Neutrophil (primary cell): ENCODE measurements at regions not wholly inside any gene's neighbourhood (a gene's known extent, or its start where the extent isn't known, plus 50 kb on each side); places are given as distances from the start of the nearest gene placed in this dataset.

Experiments used
- H3K27ac ChIP-seq: fragments of 200-600 bp; sonication (generic); 2 replicates; pipeline ENCODE4 v1.5.1; 2016; ENCODE audit warnings: mild to moderate bottlenecking, moderate library complexity
- H3K27me3 ChIP-seq: fragments of 200-600 bp; sonication (generic); 2 replicates; pipeline ENCODE4 v1.6.0; 2016; ENCODE audit warnings: mild to moderate bottlenecking
- H3K36me3 ChIP-seq: fragments of 200-600 bp; sonication (generic); 2 replicates; pipeline ENCODE4 v1.5.1; 2017
- H3K4me1 ChIP-seq, 2 experiments: fragments of 200-600 bp in 1 of 2; sonication (generic) in 1 of 2; 1 replicate in 1 of 2; 2 replicates in 1 of 2; pipeline versions ENCODE4 v1.5.1 to v1.6.1; 2013 to 2016; ENCODE audit warnings: low read depth in 1 of 2, low read length in 1 of 2, mild to moderate bottlenecking in 1 of 2, moderate library complexity in 1 of 2; ENCODE audit not compliant: control insufficient read depth in 1 of 2, insufficient read depth in 1 of 2
- H3K4me3 ChIP-seq, 2 experiments: fragments of 200-600 bp in 1 of 2; sonication (generic) in 1 of 2; 1 replicate in 1 of 2; 2 replicates in 1 of 2; pipeline ENCODE4 v1.5.1; 2013 to 2016; ENCODE audit warnings: low read depth in 1 of 2, low read length in 1 of 2, mild to moderate bottlenecking in 1 of 2, moderate library complexity in 1 of 2
- H3K9me3 ChIP-seq: fragments of 200-600 bp; sonication (generic); 2 replicates; pipeline ENCODE4 v1.5.1; 2016
- TF ChIP-seq, protein P1 (sequence below): fragments of 200-600 bp; sonication (generic); IDR thresholded peaks from 2 replicates; pipeline ENCODE4 v1.5.1; 2016; ENCODE audit warnings: antibody characterized with exemption

GRCh38 chr5:88555674-88556073 lies 287.0 kb upstream of the TMEM161B start:
- TF ChIP-seq, protein P1, sequence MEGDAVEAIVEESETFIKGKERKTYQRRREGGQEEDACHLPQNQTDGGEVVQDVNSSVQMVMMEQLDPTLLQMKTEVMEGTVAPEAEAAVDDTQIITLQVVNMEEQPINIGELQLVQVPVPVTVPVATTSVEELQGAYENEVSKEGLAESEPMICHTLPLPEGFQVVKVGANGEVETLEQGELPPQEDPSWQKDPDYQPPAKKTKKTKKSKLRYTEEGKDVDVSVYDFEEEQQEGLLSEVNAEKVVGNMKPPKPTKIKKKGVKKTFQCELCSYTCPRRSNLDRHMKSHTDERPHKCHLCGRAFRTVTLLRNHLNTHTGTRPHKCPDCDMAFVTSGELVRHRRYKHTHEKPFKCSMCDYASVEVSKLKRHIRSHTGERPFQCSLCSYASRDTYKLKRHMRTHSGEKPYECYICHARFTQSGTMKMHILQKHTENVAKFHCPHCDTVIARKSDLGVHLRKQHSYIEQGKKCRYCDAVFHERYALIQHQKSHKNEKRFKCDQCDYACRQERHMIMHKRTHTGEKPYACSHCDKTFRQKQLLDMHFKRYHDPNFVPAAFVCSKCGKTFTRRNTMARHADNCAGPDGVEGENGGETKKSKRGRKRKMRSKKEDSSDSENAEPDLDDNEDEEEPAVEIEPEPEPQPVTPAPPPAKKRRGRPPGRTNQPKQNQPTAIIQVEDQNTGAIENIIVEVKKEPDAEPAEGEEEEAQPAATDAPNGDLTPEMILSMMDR, result no peak
- Histone ChIP-seq H3K27ac (no peak overlapping the region), H3K9me3 (no peaks in the 10 kb centered on the region), H3K4me1 (no peaks in the 10 kb centered on the region), H3K4me3 (no peak overlapping the region), H3K36me3 (no peaks in the 10 kb centered on the region), H3K27me3 (no peaks in the 10 kb centered on the region)

- Histone ChIP-seq H3K36me3 (no peaks in the 10 kb centered on the region), H3K27ac (no peak overlapping the region), H3K9me3 (no peaks in the 10 kb centered on the region), H3K4me1 (no peaks in the 10 kb centered on the region), H3K4me3 (no peak overlapping the region), H3K27me3 (no peaks in the 10 kb centered on the region)
- TF ChIP-seq, protein P1, result no peak
Observed at GRCh38 chr5:88553986-88554385, 285.3 kb upstream of the TMEM161B start.

- TF ChIP-seq, protein P1, result no peak
- no peaks in the 10 kb centered on the region for H3K27me3 ChIP-seq
- no peak overlapping the region for H3K4me3 ChIP-seq
- no peaks in the 10 kb centered on the region for H3K9me3 ChIP-seq
- no peak overlapping the region for H3K27ac ChIP-seq
- H3K4me1 ChIP-seq, result no peaks in the 10 kb centered on the region
- H3K36me3 ChIP-seq, result no peaks in the 10 kb centered on the region
Observed at GRCh38 chr5:88553136-88553875, 284.7 kb upstream of the TMEM161B start.

GRCh38 chr5:88552426-88552825 lies 283.8 kb upstream of the TMEM161B start:
- no peaks in the 10 kb centered on the region for H3K27me3 ChIP-seq
- no peak overlapping the region for H3K4me3 ChIP-seq
- H3K4me1 ChIP-seq, result no peaks in the 10 kb centered on the region
- H3K27ac ChIP-seq, result no peak overlapping the region
- no peaks in the 10 kb centered on the region for H3K36me3 ChIP-seq
- TF ChIP-seq, protein P1, result no peak
- no peaks in the 10 kb centered on the region for H3K9me3 ChIP-seq

- no peak overlapping the region for H3K4me3 ChIP-seq
- H3K27me3 ChIP-seq, result no peaks in the 10 kb centered on the region
- H3K9me3 ChIP-seq, result no peaks in the 10 kb centered on the region
- H3K27ac ChIP-seq, result no peak overlapping the region
- TF ChIP-seq, protein P1, result no peak
- H3K36me3 ChIP-seq, result no peaks in the 10 kb centered on the region
- no peaks in the 10 kb centered on the region for H3K4me1 ChIP-seq
Observed at GRCh38 chr5:88551724-88552345, 283.2 kb upstream of the TMEM161B start.
